ENCODE measurements at regions not wholly inside any gene's neighbourhood (a gene's known extent, or its start where the extent isn't known, plus 50 kb on each side); places are given as distances from the start of the nearest gene placed in this dataset.
"Not testable (repeated sequence)": the region's sequence is repeated elsewhere in the genome, so short reads cannot be mapped to it uniquely, and the experiment has no call there.

- no peak for DNase-seq (ENCODE audit: low read depth, low spot score)
These were observed 376.0 kb upstream of the KLHL29 start for GRCh38 chr2:23008951-23009350.

GRCh38 chr2:23009545-23010149 is 375.3 kb upstream of the KLHL29 start:
- no peak for DNase-seq (ENCODE audit: low read depth, low spot score)

DNA sequence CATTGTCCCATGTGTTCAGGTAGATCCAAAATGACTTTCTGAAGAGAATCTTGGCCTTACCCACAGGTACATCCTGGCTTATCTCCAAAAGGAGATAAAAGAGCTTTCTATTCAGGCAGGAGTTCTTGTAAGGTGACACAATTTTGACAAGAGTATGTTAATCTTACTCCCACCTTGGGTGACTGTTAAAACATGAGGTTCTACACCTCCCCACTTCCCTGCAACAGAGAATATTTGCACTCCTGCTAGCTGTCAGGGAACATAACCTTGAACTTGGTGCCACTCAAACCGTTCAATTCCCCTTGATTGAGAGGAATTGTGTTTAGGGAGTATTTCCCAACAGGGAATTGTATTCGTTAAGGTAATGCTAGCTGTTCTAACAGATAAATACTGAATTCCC is 372.5 kb upstream of the KLHL29 start:
- DNase-seq (ENCODE audit: low read depth, low spot score): no peak

- no peak for DNase-seq (ENCODE audit: low read depth, low spot score)
These were observed 369.3 kb upstream of the KLHL29 start for GRCh38 chr2:23015651-23016200.

DNA sequence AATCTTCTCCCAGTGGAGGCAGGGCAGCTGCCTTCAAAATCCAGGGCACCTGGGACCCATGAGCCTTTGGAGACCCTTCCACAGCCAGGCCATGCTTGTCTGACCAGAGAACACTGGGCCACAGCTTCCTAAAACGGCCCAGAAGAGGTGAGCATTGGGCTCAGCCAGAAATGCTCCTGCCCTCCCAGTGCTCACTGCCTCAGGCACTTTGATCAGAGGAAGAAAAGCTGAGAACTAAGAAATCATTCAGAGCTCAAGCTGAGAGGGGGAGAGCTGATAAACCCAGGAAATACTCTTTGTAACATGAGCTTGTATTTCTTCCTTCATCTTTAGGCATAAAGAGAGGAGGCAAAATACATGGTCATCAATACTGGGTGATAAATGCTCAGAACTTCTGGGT is 365.5 kb upstream of the KLHL29 start:
- DNase-seq (ENCODE audit: low read depth, low spot score): no peak

- DNase-seq (ENCODE audit: low read depth, low spot score): no peak
These were observed 364.3 kb upstream of the KLHL29 start for GRCh38 chr2:23020659-23021058.

DNA sequence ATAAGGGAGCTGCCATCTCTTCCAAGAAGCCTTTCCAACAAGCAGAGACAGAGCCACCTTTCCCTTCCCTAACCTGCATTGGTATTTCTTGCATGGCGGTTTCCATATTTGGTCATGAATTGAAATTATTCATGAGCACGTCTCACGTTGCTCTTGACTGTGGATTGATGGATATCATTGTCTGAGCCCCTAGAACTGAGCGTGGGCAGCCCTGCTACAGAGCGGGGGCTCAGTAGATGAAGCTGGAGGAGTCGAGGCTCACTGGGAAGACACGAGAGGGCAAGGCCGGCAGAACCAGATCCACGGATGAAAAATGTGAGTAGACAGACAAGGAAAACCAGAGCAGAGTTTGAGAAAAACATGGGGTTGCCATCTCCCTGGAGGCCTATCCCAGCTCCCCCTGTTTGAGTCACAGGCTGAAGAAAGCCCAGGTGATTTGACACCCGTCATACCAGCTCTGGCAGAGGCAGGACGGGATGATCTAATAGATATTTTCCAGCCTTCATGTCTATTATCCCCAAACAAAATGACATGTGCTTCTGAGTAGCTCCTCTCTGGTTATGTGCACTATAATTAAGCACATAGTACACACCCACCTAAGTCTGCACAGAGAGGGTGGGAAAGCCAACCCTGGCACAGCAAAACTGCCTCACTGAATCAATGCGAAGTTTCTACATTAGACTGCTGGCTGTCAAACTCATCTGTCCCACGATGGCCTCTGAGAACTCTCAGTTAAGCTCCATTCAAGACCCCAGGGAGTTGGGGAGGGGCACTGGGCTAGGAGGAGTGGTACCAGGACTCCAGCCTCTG is 363.5 kb upstream of the KLHL29 start:
- no peak for DNase-seq (ENCODE audit: low read depth, low spot score)

GRCh38 chr2:23023722-23024121 is 361.3 kb upstream of the KLHL29 start:
- no peak for DNase-seq (ENCODE audit: low read depth, low spot score)

DNA sequence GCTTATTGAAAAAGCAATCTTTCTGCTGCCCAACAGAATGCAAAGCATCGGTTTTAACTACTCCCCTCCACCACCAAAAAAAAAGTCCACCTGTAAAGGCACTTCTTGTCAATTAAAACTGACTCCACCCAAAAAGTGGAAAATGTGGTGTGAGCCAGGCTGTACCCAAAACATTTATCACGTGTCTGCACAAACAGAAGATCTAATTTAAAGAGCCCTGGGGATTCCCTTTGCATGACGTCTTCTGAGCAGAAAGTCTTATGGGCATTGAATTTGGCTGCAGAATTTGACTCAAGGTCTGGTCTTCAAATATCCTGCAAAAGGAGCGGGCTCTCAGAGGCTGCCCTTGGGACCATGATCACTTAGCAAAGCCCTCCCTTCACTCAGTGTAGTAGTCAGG is 358.3 kb upstream of the KLHL29 start:
- DNase-seq (ENCODE audit: low read depth, low spot score): no peak

GRCh38 chr2:23027396-23027795 is 357.6 kb upstream of the KLHL29 start:
- no peak for DNase-seq (ENCODE audit: low read depth, low spot score)

DNA sequence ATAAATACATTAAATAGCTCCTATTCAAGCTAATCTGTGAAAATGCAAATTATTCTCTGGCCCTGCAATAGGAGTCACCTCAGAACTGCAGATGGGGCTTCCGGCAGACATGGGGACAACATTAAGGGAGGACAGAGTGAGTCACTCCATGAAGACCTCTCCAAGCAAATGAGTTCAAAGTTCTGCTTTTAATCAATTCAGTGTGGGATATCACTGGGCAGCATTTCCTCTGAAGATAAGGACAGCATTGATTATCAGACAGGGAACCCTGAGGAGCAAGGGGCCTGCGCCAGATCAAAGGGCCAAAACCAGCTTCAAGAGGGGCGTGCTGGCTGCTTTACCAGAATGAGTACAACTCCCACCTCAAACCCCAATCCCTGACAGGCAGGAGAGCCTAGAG is 356.9 kb upstream of the KLHL29 start:
- DNase-seq (ENCODE audit: low read depth, low spot score): no peak

DNA sequence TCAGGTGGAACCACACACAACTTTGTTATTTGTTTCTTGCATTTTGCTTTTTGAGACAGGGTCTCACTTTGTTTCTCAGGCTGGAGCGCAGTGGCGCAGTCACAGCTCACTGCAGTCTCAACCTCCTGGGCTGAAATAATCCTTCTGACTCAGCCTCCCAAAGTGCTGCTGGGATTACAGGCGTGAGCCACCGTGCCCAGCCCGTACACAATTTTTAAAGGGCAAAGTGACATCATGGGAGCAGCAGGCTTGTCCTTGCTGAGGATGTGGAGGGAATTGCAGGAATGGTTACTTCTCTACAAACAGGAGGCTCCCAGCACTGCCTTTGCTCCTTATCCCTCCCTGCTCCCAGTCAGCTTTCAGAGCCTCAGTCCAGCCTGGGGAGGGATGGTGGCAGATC is 355.9 kb upstream of the KLHL29 start:
- no peak for DNase-seq (ENCODE audit: low read depth, low spot score)

DNA sequence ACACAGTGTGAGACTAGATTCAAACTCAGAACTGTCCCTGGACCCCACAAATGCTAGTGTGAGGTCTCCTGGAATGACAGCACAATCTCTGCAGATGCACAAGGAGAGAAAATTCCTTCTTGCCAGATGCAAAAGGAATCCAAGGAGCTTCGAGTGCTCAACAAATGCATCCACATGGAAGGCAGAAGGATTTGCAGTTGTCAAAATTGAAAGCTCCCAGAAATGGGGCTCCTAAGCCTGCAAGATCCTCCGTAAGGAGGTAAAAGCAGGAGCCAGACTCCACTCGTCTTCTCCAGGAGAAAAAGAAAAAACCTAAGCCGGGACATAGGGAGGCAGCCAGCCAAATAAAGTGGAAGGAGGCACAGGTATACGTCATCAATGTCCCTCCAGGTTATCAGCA is 355.0 kb upstream of the KLHL29 start:
- DNase-seq (ENCODE audit: low read depth, low spot score): no peak

- DNase-seq (ENCODE audit: low read depth, low spot score): no peak
These were observed 350.0 kb upstream of the KLHL29 start for GRCh38 chr2:23034996-23035395.

DNA sequence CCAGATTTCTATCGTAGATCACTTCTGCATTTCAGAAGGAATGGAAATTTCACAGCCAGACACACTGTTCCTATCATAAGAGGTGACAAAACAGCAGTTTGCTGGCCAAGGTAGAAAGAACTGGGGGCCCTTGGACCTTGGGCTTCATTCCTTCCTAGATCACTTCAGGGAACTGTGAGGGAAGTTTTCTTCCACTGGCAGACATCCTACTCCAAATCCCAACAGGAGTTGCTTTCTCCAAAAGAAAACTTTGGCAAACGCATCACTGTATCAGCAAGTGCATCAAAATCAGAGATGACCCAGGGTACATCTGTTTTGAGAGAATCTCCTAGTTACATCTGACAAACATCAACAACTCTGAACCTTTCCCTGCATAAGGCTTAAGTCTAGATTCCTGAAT is 348.4 kb upstream of the KLHL29 start:
- no peak for DNase-seq (ENCODE audit: low read depth, low spot score)

GRCh38 chr2:23037596-23037995 is 347.4 kb upstream of the KLHL29 start:
- no peak for DNase-seq (ENCODE audit: low read depth, low spot score)

- DNase-seq (ENCODE audit: low read depth, low spot score): no peak
These were observed 343.5 kb upstream of the KLHL29 start for GRCh38 chr2:23041443-23041842.

- no peak for DNase-seq (ENCODE audit: low read depth, low spot score)
These were observed 342.6 kb upstream of the KLHL29 start for GRCh38 chr2:23042216-23042906.

DNA sequence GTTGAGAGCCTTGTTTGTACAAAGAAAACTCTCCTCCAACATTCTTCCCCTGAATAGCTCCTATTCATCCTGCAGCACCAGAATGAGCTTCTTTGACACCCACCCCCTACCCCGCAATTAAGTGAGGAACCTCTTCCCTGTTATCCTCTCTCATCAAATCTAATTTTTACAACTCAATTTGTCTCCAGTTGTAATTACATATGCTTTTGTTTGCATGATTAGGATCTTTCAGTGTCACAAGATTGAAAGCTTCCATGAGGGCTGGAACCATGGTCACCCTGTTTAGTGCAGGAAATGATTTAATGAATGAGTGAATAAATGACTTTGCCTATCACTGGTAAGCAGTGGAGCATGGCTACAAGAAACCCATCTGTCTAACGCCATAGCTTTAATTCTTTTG is 334.6 kb upstream of the KLHL29 start:
- no peak for DNase-seq (ENCODE audit: low read depth, low spot score)

GRCh38 chr2:23053601-23054000 is 331.4 kb upstream of the KLHL29 start:
- no peak for DNase-seq (ENCODE audit: low read depth, low spot score)

DNA sequence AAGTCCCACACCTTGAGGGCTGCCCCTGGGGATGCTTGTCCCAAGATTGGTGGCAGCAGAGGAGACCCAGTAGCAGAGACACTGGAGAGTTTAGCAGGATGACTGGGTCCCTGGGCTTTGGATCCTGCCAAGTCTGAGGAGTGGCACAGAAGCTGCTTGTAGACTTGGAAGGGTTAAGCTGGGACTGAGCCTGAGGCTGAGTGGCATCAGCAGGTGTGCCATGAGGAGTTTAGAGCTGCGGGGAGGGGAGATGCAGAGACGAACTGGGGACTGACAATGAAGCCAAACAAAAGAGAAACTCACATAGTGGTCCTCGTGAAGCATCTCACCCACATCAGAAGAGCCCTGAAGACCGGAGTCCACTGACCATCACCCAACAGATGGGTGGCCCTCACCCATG is 329.7 kb upstream of the KLHL29 start:
- no peak for DNase-seq (ENCODE audit: low read depth, low spot score)

DNA sequence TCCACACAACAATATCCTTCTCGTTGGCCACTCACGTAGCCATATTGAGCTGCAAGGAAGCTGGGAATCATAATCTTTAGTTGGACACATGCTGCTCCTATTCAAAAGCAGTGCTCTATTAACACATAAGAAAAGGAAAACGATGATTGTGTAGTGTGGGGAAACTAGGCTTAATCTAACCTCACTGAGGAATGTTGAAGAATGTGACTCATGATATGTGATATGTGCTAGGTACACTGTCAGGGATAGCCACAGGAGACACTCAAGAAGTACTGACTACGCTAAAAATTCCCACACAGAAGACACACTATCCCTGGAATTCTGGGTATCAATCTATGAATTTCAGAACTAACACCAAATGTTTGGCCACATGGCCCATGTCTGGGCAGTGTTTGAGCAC is 328.1 kb upstream of the KLHL29 start:
- not testable (repeated sequence) for DNase-seq (ENCODE audit: low read depth, low spot score)

DNA sequence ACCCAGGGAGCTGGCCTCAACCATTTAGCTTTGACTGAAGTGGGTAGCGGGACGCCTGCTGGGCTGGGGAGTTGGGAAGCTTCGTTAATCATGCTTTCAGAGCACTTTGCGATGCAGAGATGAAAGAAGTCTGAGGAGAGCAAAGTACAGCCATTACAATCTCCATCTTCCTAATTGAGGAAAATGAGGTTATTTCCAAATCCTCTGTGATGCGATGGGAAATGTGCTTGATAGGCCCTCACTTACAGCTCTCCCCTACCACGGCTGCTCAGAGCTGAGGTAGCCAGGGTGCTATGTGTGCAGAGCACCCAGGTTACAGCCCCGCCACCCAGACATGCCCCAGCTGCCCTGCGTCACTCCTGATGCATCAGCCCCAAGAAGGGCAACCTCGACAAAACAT is 326.5 kb upstream of the KLHL29 start:
- no peak for DNase-seq (ENCODE audit: low read depth, low spot score)
